ENCODE measurements at regions not wholly inside any gene's neighbourhood (a gene's known extent, or its start where the extent isn't known, plus 50 kb on each side); places are given as distances from the start of the nearest gene placed in this dataset.

DNA sequence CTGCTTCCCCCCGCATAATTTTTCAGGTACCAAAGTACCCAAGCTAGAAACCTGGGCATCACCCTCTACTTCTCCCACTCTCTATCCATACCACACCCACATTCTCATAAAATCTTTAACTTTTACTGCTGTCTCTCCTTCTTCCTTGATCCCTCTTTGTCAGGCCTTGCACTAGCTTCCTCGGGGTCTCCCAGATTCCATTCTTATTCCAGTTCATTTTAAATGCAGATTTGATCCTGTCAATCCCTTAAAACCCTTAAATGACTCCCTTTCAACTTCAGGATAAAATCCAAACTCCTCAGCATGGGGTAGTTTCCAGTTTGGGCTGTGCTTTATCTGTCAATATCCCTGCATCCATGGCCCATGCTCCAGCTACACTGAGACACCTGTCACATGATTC is 343.5 kb downstream of the PBX1 start:
- no peak overlapping the region for H3K4me3 ChIP-seq
- DNase-seq (ENCODE audit: low read depth in 1 of 2, low spot score in 1 of 2) (no peak), ATAC-seq (no peak), FAIRE-seq (no peak)
- ChIA-PET POLR2A (no interaction called here), CTCF (interaction anchor here (1.1 kb wide), 1 partner anchor 11 kb away, joined by 3 read pairs; no protein-coding TSS in a partner anchor)
- H3K4me1 ChIP-seq = no peaks in the 10 kb centered on the region
- 43% methylated on average over 2 of the region's 2 CpGs for WGBS (ENCODE audit: missing lambda C conversion rate)
- TF ChIP-seq NR3C1 (IDR thresholded peaks at IDR 0.05) (no peak), CEBPB (IDR thresholded peaks at IDR 0.05) (no peak), FOSL2 (IDR thresholded peaks at IDR 0.05) (no peak), FOSL2 (CRISPR knock-in tag; IDR thresholded peaks at IDR 0.05) (no peak), FOXS1 (CRISPR knock-in tag; IDR thresholded peaks at IDR 0.05) (no peak), HDAC2 (IDR thresholded peaks at IDR 0.05) (no peak), HOXB13 (CRISPR knock-in tag; IDR thresholded peaks at IDR 0.05; ENCODE audit: low read depth) (no peak), HEYL (CRISPR knock-in tag; IDR thresholded peaks at IDR 0.05) (no peak), MYC (IDR thresholded peaks at IDR 0.05; ENCODE audit: borderline replicate concordance, low read length) (no peak), SMC3 (IDR thresholded peaks at IDR 0.05) (no peak), BHLHE40 (IDR thresholded peaks at IDR 0.05; ENCODE audit: low read depth, low read length) (no peak), POLR2A (IDR thresholded peaks at IDR 0.05; ENCODE audit: low read length) (no peak), GATA3 (IDR thresholded peaks at IDR 0.05; ENCODE audit: borderline replicate concordance) (no peak)
- TF ChIP-seq, protein P1, sequence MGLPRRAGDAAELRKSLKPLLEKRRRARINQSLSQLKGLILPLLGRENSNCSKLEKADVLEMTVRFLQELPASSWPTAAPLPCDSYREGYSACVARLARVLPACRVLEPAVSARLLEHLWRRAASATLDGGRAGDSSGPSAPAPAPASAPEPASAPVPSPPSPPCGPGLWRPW (IDR thresholded peaks at IDR 0.05) = no peak
- TF ChIP-seq, protein P2, sequence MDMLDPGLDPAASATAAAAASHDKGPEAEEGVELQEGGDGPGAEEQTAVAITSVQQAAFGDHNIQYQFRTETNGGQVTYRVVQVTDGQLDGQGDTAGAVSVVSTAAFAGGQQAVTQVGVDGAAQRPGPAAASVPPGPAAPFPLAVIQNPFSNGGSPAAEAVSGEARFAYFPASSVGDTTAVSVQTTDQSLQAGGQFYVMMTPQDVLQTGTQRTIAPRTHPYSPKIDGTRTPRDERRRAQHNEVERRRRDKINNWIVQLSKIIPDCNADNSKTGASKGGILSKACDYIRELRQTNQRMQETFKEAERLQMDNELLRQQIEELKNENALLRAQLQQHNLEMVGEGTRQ (IDR thresholded peaks at IDR 0.05) = no peak
- TF ChIP-seq, protein P3, sequence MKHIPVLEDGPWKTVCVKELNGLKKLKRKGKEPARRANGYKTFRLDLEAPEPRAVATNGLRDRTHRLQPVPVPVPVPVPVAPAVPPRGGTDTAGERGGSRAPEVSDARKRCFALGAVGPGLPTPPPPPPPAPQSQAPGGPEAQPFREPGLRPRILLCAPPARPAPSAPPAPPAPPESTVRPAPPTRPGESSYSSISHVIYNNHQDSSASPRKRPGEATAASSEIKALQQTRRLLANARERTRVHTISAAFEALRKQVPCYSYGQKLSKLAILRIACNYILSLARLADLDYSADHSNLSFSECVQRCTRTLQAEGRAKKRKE (CRISPR knock-in tag; IDR thresholded peaks at IDR 0.05; ENCODE audit: low read depth) = no peak
- TF ChIP-seq, protein P4, sequence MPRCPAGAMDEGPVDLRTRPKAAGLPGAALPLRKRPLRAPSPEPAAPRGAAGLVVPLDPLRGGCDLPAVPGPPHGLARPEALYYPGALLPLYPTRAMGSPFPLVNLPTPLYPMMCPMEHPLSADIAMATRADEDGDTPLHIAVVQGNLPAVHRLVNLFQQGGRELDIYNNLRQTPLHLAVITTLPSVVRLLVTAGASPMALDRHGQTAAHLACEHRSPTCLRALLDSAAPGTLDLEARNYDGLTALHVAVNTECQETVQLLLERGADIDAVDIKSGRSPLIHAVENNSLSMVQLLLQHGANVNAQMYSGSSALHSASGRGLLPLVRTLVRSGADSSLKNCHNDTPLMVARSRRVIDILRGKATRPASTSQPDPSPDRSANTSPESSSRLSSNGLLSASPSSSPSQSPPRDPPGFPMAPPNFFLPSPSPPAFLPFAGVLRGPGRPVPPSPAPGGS (IDR thresholded peaks at IDR 0.05) = no peak
- no peak overlapping the region for H3K4me2 ChIP-seq
- no peak overlapping the region for H3K27ac ChIP-seq
- H3K9me3 ChIP-seq = peaks cover 12% of the 10 kb centered on the region; the same call in 2 of the 3 replicates

Small RNA genes lying in the stretch of these regions (small RNA-seq; reads per million reads assigned to genes)
- 0 reads per million in 6 experiments for gene RNU6-755P
